Heart right ventricle (tissue), 16 donors: ENCODE measurements at regions not wholly inside any gene's neighbourhood (a gene's known extent, or its start where the extent isn't known, plus 50 kb on each side); places are given as distances from the start of the nearest gene placed in this dataset.

Experiments
- ATAC-seq, 8 donors: fragments of 200-7000 bp; cut with Tn5 transposase; one replicate each; pipeline ENCODE4 v1.9.1; 2020; ENCODE audit warnings: mild to moderate bottlenecking in 8 of 8, moderate library complexity in 8 of 8, moderate number of reproducible peaks in 1 of 8
- DNase-seq, 2 donors: peaks; one replicate each; pipeline ENCODE4 v3.0.0-alpha.2; 2020
- H3K27ac ChIP-seq, 10 donors: fragments of 200-600 bp; sonication (generic) in 2 of 10; one replicate each; pipeline versions ENCODE4 v1.5.0 to v1.8.0; 2020 to 2022; ENCODE audit warnings: mild to moderate bottlenecking in 3 of 10
- H3K27me3 ChIP-seq, 7 donors: fragments of 200-600 bp; one replicate each; pipeline ENCODE4 v1.8.0; 2021 to 2022; ENCODE audit warnings: mild to moderate bottlenecking in 2 of 7
- H3K36me3 ChIP-seq, 9 donors: fragments of 200-600 bp; sonication (generic) in 1 of 9; one replicate each; pipeline versions ENCODE4 v1.5.0 to v1.8.0; 2020 to 2022; ENCODE audit warnings: mild to moderate bottlenecking in 2 of 9
- H3K4me1 ChIP-seq, 9 donors: fragments of 200-600 bp; sonication (generic) in 1 of 9; one replicate each; pipeline versions ENCODE4 v1.5.0 to v1.8.0; 2020 to 2022; ENCODE audit warnings: mild to moderate bottlenecking in 4 of 9
- H3K4me3 ChIP-seq, 10 donors: fragments of 200-600 bp; sonication (generic) in 2 of 10; one replicate each; pipeline versions ENCODE4 v1.5.0 to v1.8.0; 2020 to 2022; ENCODE audit warnings: mild to moderate bottlenecking in 7 of 10, moderate library complexity in 2 of 10
- H3K9me3 ChIP-seq, 11 donors: fragments of 200-600 bp in 10 of 11; sonication (generic) in 2 of 11; one replicate each; pipeline versions ENCODE4 v1.5.0 to v1.8.0; 2013 to 2022; ENCODE audit warnings: mild to moderate bottlenecking in 2 of 11, control low read depth in 1 of 11, moderate library complexity in 1 of 11
- CTCF ChIP-seq, 9 donors: fragments of 200-600 bp; sonication (generic) in 2 of 9; IDR thresholded peaks; one replicate each; pipeline versions ENCODE4 v1.5.0 to v1.8.0; 2021 to 2022; ENCODE audit warnings: antibody characterized with exemption in 9 of 9, mild to moderate bottlenecking in 5 of 9, moderate library complexity in 1 of 9
- WGBS, 2 donors: extraction: QIAGEN DNeasy Blood & Tissue Kit; methylation state at CpG; one replicate each; pipeline ENCODE4 v1.1.7; 2013; ENCODE audit warnings: inconsistent platforms in 1 of 2; 5-methylcytosine and 5-hydroxymethylcytosine counted together
- intact Hi-C, 10 donors: fragments of 100-400 bp; cut with DNase I; formaldehyde crosslinking; loops; one replicate each; pipeline versions ENCODE4 v1.11.1 to v1.14.2; 2022
- donor health status: Arrhythmogenic right ventricular cardiomyopathy.
- donor health status: ischemic (EF 13 %, LVEDD 7.1; RV severe dilation, severe dysfunction).
- donor health status: healthy with polysubstance abuse.
- donor health status: DM: no; HTN: yes; CAD: no.
- donor health status: DM: no; HTN: no; CAD: no.
- donor health status: ischemic (EF 25% LVEDD 6.9; RV normal size, moderate dysfunction).
- donor health status: ischemic (EF 25% LVEDD 5.7; RV mildly dilated, moderate dysfunction).
- donor health status: healthy.
- donor health status: DM: yes; HTN: yes; CAD: no.
- donor health status: Ischemic cardiomyopathy.
- donor health status: ischemic (EF 35%, LVEDD 5.7; RV mildly dilated, moderate dysfunction).
- donor health status: nonischemic (EF 11% LVEDD 7.7; RV severe dilation, severe dysfunction).
- donor health status: DM: yes; HTN: yes; CAD: no.
- donor health status: PGD.
- donor health status: ischemic (EF 29% LVEDD 5.4; RV normal size, mild dysfunction).
- donor health status: nonischemic (EF 23%, LVEDD 6.1; RV moderate dilation, normal function).

- Histone ChIP-seq H3K27me3 (no peaks in the 10 kb centered on the region), H3K9me3 (peaks cover 0 to 2% (median 0%) of the 10 kb centered on the region in 11 donors), H3K27ac (no peak overlapping the region), H3K4me3 (no peak overlapping the region), H3K36me3 (no peaks in the 10 kb centered on the region), H3K4me1 (no peaks in the 10 kb centered on the region)
- DNase-seq (no peak), ATAC-seq (no peak)
- WGBS, 2 donors = 94 to 95% methylated on average over 1 of the region's 1 CpG
- intact Hi-C loops = no loop called here
- no peak for TF ChIP-seq CTCF (IDR thresholded peaks at IDR 0.05)
Measured at GRCh38 chr3:146975032-146975431, 369.9 kb upstream of the PLSCR5 start.

GRCh38 chr3:146974001-146974400 lies 368.9 kb upstream of the PLSCR5 start:
- WGBS, 2 donors = 80 to 82% methylated on average over 4 of the region's 4 CpGs
- intact Hi-C loops = no loop called here
- Histone ChIP-seq H3K36me3 (no peaks in the 10 kb centered on the region), H3K9me3 (peaks cover 0 to 2% (median 0%) of the 10 kb centered on the region in 11 donors), H3K27me3 (no peaks in the 10 kb centered on the region), H3K4me1 (no peaks in the 10 kb centered on the region), H3K27ac (no peak overlapping the region), H3K4me3 (no peak overlapping the region)
- no peak for TF ChIP-seq CTCF (IDR thresholded peaks at IDR 0.05)
- ATAC-seq (no peak), DNase-seq (no peak)

- Histone ChIP-seq H3K4me1 (no peaks in the 10 kb centered on the region), H3K27me3 (no peaks in the 10 kb centered on the region), H3K9me3 (peaks cover 0 to 2% (median 0%) of the 10 kb centered on the region in 11 donors), H3K4me3 (no peak overlapping the region), H3K36me3 (no peaks in the 10 kb centered on the region), H3K27ac (no peak overlapping the region)
- ATAC-seq (no peak), DNase-seq (no peak)
- TF ChIP-seq CTCF (IDR thresholded peaks at IDR 0.05) = no peak
- intact Hi-C loops = no loop called here
- WGBS, 2 donors = 79 to 81% methylated on average over 1 of the region's 1 CpG
Measured at GRCh38 chr3:146972726-146973125, 367.6 kb upstream of the PLSCR5 start.

GRCh38 chr3:146970236-146970635 lies 365.1 kb upstream of the PLSCR5 start:
- H3K36me3 ChIP-seq = no peaks in the 10 kb centered on the region
- H3K27ac ChIP-seq = no peak overlapping the region
- ATAC-seq (no peak), DNase-seq (no peak)
- intact Hi-C loops = no loop called here
- H3K27me3 ChIP-seq = no peaks in the 10 kb centered on the region
- no peak overlapping the region for H3K4me3 ChIP-seq
- 86 to 89% methylated on average over 2 of the region's 2 CpGs for WGBS, 2 donors
- H3K9me3 ChIP-seq = no peaks in the 10 kb centered on the region
- no peak for TF ChIP-seq CTCF (IDR thresholded peaks at IDR 0.05)
- no peaks in the 10 kb centered on the region for H3K4me1 ChIP-seq

- ATAC-seq (no peak), DNase-seq (no peak)
- Histone ChIP-seq H3K27me3 (no peaks in the 10 kb centered on the region), H3K9me3 (no peaks in the 10 kb centered on the region), H3K36me3 (no peaks in the 10 kb centered on the region), H3K4me3 (no peak overlapping the region), H3K27ac (no peak overlapping the region), H3K4me1 (no peaks in the 10 kb centered on the region)
- intact Hi-C loops = no loop called here
- no peak for TF ChIP-seq CTCF (IDR thresholded peaks at IDR 0.05)
Measured at GRCh38 chr3:146969356-146969755, 364.2 kb upstream of the PLSCR5 start.
